Activated naive CD4-positive, alpha-beta T cell treated with anti-CD3 and anti-CD28 coated beads, Interleukin-2, amount 10 ng/mL, durations not matched to agents 7 days and 5 days (primary cell): ENCODE measurements at regions not wholly inside any gene's neighbourhood (a gene's known extent, or its start where the extent isn't known, plus 50 kb on each side); places are given as distances from the start of the nearest gene placed in this dataset.
"Not testable (repeated sequence)": the region's sequence is repeated elsewhere in the genome, so short reads cannot be mapped to it uniquely, and the experiment has no call there.

Source experiments
- CTCF ChIA-PET: fragments of 350-600 bp; sonication (Branson Sonifier 250); formaldehyde crosslinking; loops from one replicate; lab custom pipeline; 2021; ENCODE audit warnings: antibody characterized with exemption; lab: Charles Lee
- DNase-seq: peaks from one replicate; pipeline ENCODE4 v3.0.0-alpha.2; 2020
- H3K27ac Mint-ChIP-seq: one replicate; pipeline ENCODE4 v1.8.0; 2021; ENCODE audit warnings: mild to moderate bottlenecking, moderate library complexity, mixed read lengths
- H3K27me3 Mint-ChIP-seq: one replicate; pipeline ENCODE4 v1.8.0; 2021; ENCODE audit warnings: mild to moderate bottlenecking, mixed read lengths
- H3K36me3 Mint-ChIP-seq: one replicate; pipeline ENCODE4 v1.8.0; 2021; ENCODE audit warnings: mixed read lengths
- H3K4me1 Mint-ChIP-seq: one replicate; pipeline ENCODE4 v1.8.0; 2021; ENCODE audit warnings: mixed read lengths
- H3K4me3 Mint-ChIP-seq: one replicate; pipeline ENCODE4 v1.8.0; 2021; ENCODE audit warnings: mild to moderate bottlenecking, moderate library complexity, mixed read lengths
- H3K9me3 Mint-ChIP-seq: one replicate; pipeline ENCODE4 v1.8.0; 2021; ENCODE audit warnings: mixed read lengths

GRCh38 chr5:39689919-39690318, 265.1 kb upstream of the DAB2 start:
- DNase-seq: no peak
- Mint-ChIP-seq H3K27me3 (peaks cover 8% of the 10 kb centered on the region), H3K27ac (no peak overlapping the region), H3K4me1 (no peaks in the 10 kb centered on the region), H3K4me3 (no peak overlapping the region), H3K36me3 (no peaks in the 10 kb centered on the region), H3K9me3 (peaks cover 3% of the 10 kb centered on the region)
- CTCF ChIA-PET: no interaction called here

GRCh38 chr5:39687924-39688323, 263.1 kb upstream of the DAB2 start:
- H3K36me3 Mint-ChIP-seq, H3K27ac Mint-ChIP-seq, H3K9me3 Mint-ChIP-seq, H3K4me1 Mint-ChIP-seq, DNase-seq, H3K4me3 Mint-ChIP-seq, CTCF ChIA-PET, H3K27me3 Mint-ChIP-seq: not testable (repeated sequence)

GRCh38 chr5:39680213-39680612, 255.4 kb upstream of the DAB2 start:
- no peak overlapping the region for H3K4me3 Mint-ChIP-seq
- no peaks in the 10 kb centered on the region for H3K4me1 Mint-ChIP-seq
- no peak for DNase-seq
- H3K27me3 Mint-ChIP-seq: no peaks in the 10 kb centered on the region
- H3K9me3 Mint-ChIP-seq: no peaks in the 10 kb centered on the region
- H3K36me3 Mint-ChIP-seq: no peaks in the 10 kb centered on the region
- CTCF ChIA-PET: no interaction called here
- H3K27ac Mint-ChIP-seq: no peak overlapping the region

DNA sequence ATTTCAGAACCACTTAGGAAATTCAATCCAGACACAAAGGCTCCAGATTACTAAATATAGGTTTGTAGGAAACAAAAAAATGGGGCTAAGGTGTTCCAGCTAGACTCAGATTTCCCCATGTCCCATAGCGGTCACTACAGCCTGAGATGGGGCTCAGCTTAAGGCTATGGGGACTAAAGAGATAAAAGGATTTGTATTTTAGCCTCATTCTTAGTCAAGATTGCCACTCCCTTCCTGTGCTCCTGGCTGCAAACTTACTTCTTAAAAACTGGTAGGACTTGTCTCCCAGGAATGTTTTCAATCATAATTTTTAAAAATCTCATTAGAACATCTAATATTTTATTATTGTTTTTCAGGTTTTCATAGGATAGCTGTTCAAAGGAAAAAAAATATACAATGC, 253.8 kb upstream of the DAB2 start:
- Mint-ChIP-seq H3K9me3 (no peaks in the 10 kb centered on the region), H3K4me1 (no peaks in the 10 kb centered on the region), H3K4me3 (no peak overlapping the region), H3K36me3 (no peaks in the 10 kb centered on the region), H3K27me3 (no peaks in the 10 kb centered on the region), H3K27ac (no peak overlapping the region)
- DNase-seq: no peak
- CTCF ChIA-PET: no interaction called here

DNA sequence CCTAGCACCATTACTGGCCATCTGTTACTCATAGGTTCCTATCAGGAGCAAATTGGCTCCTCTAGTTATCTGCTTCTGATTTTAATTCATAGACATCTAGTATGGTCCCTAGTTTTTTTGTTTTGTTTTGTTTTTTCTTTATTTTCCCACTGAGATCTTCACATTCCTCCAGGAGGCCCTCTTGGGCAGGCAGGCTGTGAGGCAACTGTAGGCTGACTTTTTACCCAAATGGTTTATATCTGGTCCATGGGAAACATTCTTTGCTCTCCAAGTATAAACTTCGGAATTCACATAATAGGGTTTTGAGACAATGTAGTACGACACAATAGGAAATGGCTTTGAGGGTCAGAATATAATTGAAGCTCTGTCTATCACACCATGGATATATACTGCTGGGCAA, 250.9 kb upstream of the DAB2 start:
- no peaks in the 10 kb centered on the region for H3K36me3 Mint-ChIP-seq
- no peak for DNase-seq
- no peak overlapping the region for H3K4me3 Mint-ChIP-seq
- no peaks in the 10 kb centered on the region for H3K9me3 Mint-ChIP-seq
- CTCF ChIA-PET: no interaction called here
- no peak overlapping the region for H3K27ac Mint-ChIP-seq
- no peaks in the 10 kb centered on the region for H3K27me3 Mint-ChIP-seq
- no peaks in the 10 kb centered on the region for H3K4me1 Mint-ChIP-seq

- CTCF ChIA-PET: no interaction called here
- Mint-ChIP-seq H3K27ac (no peak overlapping the region), H3K4me1 (no peaks in the 10 kb centered on the region), H3K27me3 (no peaks in the 10 kb centered on the region), H3K4me3 (no peak overlapping the region), H3K9me3 (no peaks in the 10 kb centered on the region), H3K36me3 (no peaks in the 10 kb centered on the region)
- no peak for DNase-seq
Measured at GRCh38 chr5:39674209-39675082, 249.7 kb upstream of the DAB2 start.

GRCh38 chr5:39671561-39671961, 246.8 kb upstream of the DAB2 start:
- H3K27me3 Mint-ChIP-seq: no peaks in the 10 kb centered on the region
- no peak overlapping the region for H3K27ac Mint-ChIP-seq
- no peaks in the 10 kb centered on the region for H3K36me3 Mint-ChIP-seq
- H3K4me3 Mint-ChIP-seq: no peak overlapping the region
- no peak for DNase-seq
- no peaks in the 10 kb centered on the region for H3K9me3 Mint-ChIP-seq
- CTCF ChIA-PET: no interaction called here
- H3K4me1 Mint-ChIP-seq: no peaks in the 10 kb centered on the region

GRCh38 chr5:39670955-39671354, 246.2 kb upstream of the DAB2 start:
- H3K27ac Mint-ChIP-seq: no peak overlapping the region
- DNase-seq: no peak
- no peaks in the 10 kb centered on the region for H3K27me3 Mint-ChIP-seq
- no peaks in the 10 kb centered on the region for H3K4me1 Mint-ChIP-seq
- CTCF ChIA-PET: no interaction called here
- no peaks in the 10 kb centered on the region for H3K9me3 Mint-ChIP-seq
- no peak overlapping the region for H3K4me3 Mint-ChIP-seq
- no peaks in the 10 kb centered on the region for H3K36me3 Mint-ChIP-seq

- DNase-seq: no peak
- Mint-ChIP-seq H3K4me3 (no peak overlapping the region), H3K4me1 (no peaks in the 10 kb centered on the region), H3K27ac (no peak overlapping the region), H3K27me3 (no peaks in the 10 kb centered on the region), H3K36me3 (no peaks in the 10 kb centered on the region), H3K9me3 (no peaks in the 10 kb centered on the region)
- CTCF ChIA-PET: no interaction called here
Measured at GRCh38 chr5:39670391-39670790, 245.6 kb upstream of the DAB2 start.

DNA sequence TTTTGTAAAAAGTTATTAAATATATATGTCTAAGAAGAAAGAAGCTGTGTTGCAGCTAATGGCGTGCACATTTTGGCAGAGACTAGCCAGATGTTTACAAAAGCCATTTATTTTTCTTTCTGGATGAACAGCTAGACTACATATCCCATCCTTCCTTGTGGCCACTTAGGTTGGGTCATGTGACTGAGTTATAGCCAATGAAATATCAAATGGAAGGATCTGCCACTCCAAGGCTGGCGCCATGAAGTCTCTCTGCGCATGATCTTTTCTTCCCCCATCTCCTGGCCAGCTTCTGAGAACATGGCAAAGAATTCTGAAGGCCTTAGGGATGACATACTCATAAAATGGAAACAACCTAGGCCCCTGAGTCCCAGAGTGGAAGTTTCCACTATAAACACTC, 244.2 kb upstream of the DAB2 start:
- Mint-ChIP-seq H3K4me1 (no peaks in the 10 kb centered on the region), H3K4me3 (no peak overlapping the region), H3K27me3 (peaks cover 7% of the 10 kb centered on the region), H3K9me3 (peaks cover 1% of the 10 kb centered on the region), H3K36me3 (no peaks in the 10 kb centered on the region), H3K27ac (no peak overlapping the region)
- DNase-seq: no peak
- CTCF ChIA-PET: no interaction called here

GRCh38 chr5:39665328-39665727, 240.5 kb upstream of the DAB2 start:
- peaks cover 7% of the 10 kb centered on the region for H3K27me3 Mint-ChIP-seq
- no peak for DNase-seq
- no peaks in the 10 kb centered on the region for H3K36me3 Mint-ChIP-seq
- no peak overlapping the region for H3K4me3 Mint-ChIP-seq
- H3K9me3 Mint-ChIP-seq: peaks cover 1% of the 10 kb centered on the region
- CTCF ChIA-PET: no interaction called here
- H3K4me1 Mint-ChIP-seq: peaks cover 7% of the 10 kb centered on the region
- H3K27ac Mint-ChIP-seq: no peak overlapping the region

DNA sequence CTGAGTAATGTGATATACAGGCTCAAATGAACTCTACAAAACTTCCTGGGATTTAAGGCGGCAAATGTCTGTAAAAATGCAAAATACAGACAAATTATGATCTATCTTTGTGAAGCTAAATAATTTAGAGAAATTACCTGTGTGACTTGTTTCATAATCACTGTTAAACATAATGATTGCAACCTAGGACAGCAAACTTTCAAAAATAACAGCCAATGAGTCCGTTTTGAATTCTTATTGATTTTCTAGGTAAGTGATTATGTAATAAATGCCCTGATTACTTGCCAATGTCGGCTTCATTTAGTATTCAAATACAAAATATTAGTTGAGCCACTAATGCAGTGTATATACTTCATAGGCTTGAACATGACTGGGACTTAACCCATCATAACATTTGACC, 238.2 kb upstream of the DAB2 start:
- peaks cover 7% of the 10 kb centered on the region for H3K27me3 Mint-ChIP-seq
- no peak for DNase-seq
- H3K9me3 Mint-ChIP-seq: peaks cover 1% of the 10 kb centered on the region
- CTCF ChIA-PET: no interaction called here
- H3K4me1 Mint-ChIP-seq: peaks cover 19% of the 10 kb centered on the region
- H3K4me3 Mint-ChIP-seq: no peak overlapping the region
- H3K36me3 Mint-ChIP-seq: no peaks in the 10 kb centered on the region
- no peak overlapping the region for H3K27ac Mint-ChIP-seq

GRCh38 chr5:39661026-39661779, 236.4 kb upstream of the DAB2 start:
- no peak overlapping the region for H3K4me3 Mint-ChIP-seq
- peaks cover 1% of the 10 kb centered on the region for H3K9me3 Mint-ChIP-seq
- H3K36me3 Mint-ChIP-seq: no peaks in the 10 kb centered on the region
- peaks cover 26% of the 10 kb centered on the region for H3K4me1 Mint-ChIP-seq
- peaks cover 8% of the 10 kb centered on the region for H3K27me3 Mint-ChIP-seq
- no peak overlapping the region for H3K27ac Mint-ChIP-seq
- CTCF ChIA-PET: no interaction called here
- DNase-seq: no peak

- Mint-ChIP-seq H3K4me1 (peaks cover 26% of the 10 kb centered on the region), H3K27me3 (peaks cover 11% of the 10 kb centered on the region), H3K36me3 (no peaks in the 10 kb centered on the region), H3K4me3 (no peak overlapping the region), H3K9me3 (peaks cover 1% of the 10 kb centered on the region), H3K27ac (no peak overlapping the region)
- CTCF ChIA-PET: no interaction called here
- no peak for DNase-seq
Measured at GRCh38 chr5:39660020-39660419, 235.2 kb upstream of the DAB2 start.

DNA sequence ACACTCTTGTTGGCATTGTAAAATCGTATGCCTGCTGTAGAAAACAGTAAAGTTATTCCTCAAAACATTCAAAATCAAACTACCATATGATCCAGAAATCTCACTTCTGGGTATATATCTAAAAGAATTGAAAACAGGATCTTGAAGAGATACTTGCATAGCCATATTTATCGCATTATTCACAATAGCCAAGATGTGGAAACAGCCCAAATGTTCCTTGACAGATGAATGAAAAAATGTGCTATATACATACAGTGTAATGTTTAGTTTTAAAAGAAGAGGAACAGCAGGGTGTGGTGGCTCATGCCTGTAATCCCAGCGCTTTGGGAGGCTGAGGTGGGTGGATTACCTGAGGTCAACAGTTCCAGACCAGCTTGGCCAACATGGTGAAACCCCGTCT, 234.1 kb upstream of the DAB2 start:
- H3K27me3 Mint-ChIP-seq: peaks cover 8% of the 10 kb centered on the region
- H3K4me3 Mint-ChIP-seq: no peak overlapping the region
- peaks cover 26% of the 10 kb centered on the region for H3K4me1 Mint-ChIP-seq
- H3K27ac Mint-ChIP-seq: no peak overlapping the region
- no peaks in the 10 kb centered on the region for H3K36me3 Mint-ChIP-seq
- CTCF ChIA-PET: no interaction called here
- H3K9me3 Mint-ChIP-seq: no peaks in the 10 kb centered on the region
- DNase-seq: no peak
